ENCODE measurements at regions not wholly inside any gene's neighbourhood (a gene's known extent, or its start where the extent isn't known, plus 50 kb on each side); places are given as distances from the start of the nearest gene placed in this dataset.

DNA sequence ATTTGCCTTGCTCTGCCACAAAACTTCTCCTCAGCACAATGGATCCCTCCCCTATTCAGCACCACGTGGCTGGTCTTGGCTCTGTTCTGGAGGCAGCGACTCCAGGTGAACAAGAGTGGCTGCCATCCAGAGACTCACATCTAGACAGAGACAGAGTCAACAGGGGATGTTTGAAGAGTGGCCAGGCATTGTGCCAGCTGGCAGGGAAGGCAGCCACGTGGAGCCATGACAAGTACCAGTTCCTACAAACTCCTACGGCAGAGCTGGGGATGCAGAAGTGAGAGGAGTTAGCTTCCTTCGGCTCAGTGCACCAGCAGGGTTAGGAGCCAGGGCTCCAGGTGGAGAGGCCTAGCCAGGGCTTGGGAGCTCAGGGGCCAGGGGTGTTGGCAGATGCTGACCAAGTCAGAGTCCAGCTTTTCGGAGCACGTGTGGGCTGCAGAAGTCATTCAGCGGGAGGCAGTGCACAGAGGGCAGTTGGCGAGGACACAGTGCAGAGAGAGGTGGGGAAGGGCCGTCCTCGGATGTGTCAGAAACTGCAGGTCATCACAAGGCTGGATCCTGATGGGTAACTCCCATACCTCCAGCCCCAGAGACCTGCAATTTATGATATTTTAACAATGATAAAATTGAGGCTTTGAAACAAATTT is 171.7 kb upstream of the PDE10A start (continued):
- TF ChIP-seq ZNF462 (CRISPR knock-in tag; IDR thresholded peaks at IDR 0.05) (no peak), JUNB (IDR thresholded peaks at IDR 0.05; ENCODE audit: unreplicated experiment) (no peak), CREB1 (CRISPR knock-in tag; IDR thresholded peaks at IDR 0.05; ENCODE audit: low read depth) (no peak), STAT1 (IDR thresholded peaks at IDR 0.05; ENCODE audit: unreplicated experiment) (no peak), EZH2 (IDR thresholded peaks at IDR 0.05; ENCODE audit: low read depth, unreplicated experiment) (no peak), EZH2phosphoT487 (IDR thresholded peaks at IDR 0.05; ENCODE audit: unreplicated experiment) (no peak)
- TF ChIP-seq, protein P1, sequence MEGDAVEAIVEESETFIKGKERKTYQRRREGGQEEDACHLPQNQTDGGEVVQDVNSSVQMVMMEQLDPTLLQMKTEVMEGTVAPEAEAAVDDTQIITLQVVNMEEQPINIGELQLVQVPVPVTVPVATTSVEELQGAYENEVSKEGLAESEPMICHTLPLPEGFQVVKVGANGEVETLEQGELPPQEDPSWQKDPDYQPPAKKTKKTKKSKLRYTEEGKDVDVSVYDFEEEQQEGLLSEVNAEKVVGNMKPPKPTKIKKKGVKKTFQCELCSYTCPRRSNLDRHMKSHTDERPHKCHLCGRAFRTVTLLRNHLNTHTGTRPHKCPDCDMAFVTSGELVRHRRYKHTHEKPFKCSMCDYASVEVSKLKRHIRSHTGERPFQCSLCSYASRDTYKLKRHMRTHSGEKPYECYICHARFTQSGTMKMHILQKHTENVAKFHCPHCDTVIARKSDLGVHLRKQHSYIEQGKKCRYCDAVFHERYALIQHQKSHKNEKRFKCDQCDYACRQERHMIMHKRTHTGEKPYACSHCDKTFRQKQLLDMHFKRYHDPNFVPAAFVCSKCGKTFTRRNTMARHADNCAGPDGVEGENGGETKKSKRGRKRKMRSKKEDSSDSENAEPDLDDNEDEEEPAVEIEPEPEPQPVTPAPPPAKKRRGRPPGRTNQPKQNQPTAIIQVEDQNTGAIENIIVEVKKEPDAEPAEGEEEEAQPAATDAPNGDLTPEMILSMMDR (conservative IDR thresholded peaks at IDR 0.05; ENCODE audit: low read depth in 2 of 2): no peak

DNA sequence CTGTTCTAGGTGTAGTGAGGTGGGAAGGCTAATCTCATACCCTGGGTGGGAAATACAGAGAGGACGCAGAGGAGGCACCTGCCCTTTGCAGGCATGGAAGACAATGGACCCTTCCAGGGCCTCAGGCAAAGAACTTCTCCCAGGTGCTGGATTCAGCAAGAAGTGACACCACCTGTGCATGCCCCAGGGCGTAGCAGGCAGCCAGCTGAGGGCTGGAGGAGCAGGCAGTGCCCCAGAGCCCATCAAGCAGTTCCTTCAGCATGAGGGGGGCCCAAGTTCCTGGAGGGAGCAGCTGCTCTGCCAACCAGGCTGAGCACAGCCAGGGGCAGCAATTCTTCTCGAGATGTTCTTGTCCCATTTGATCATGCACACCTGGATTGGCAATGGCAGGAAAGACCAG is 170.3 kb upstream of the PDE10A start:
- TF ChIP-seq, protein P1 (conservative IDR thresholded peaks at IDR 0.05; ENCODE audit: low read depth in 2 of 2): no peak
- peaks cover 5% of the 10 kb centered on the region for H3K27me3 Mint-ChIP-seq (ENCODE audit: insufficient read depth, low read depth, poor library complexity)
- no peak overlapping the region for H3K4me3 ChIP-seq

More for the DNA sequence above, 170.3 kb upstream of the PDE10A start:
- Histone ChIP-seq H3K36me3 (ENCODE audit: insufficient read depth) (no peaks in the 10 kb centered on the region), H3K27ac (ENCODE audit: low read depth) (no peak overlapping the region), H3F3A (replicated peaks; ENCODE audit: low read depth) (no peaks in the 10 kb centered on the region), H3K4me1 (ENCODE audit: insufficient read depth) (no peaks in the 10 kb centered on the region), H2AFZ (no peak overlapping the region), H3K4me2 (no peak overlapping the region), H3K9me2 (ENCODE audit: insufficient read depth) (no peaks in the 10 kb centered on the region), H4K20me1 (replicated peaks; ENCODE audit: insufficient read depth) (no peaks in the 10 kb centered on the region), H3K27me3 (ENCODE audit: insufficient read depth) (no peaks in the 10 kb centered on the region), H3K79me2 (replicated peaks; ENCODE audit: insufficient read depth) (no peaks in the 10 kb centered on the region)
- no peak for ATAC-seq
- Mint-ChIP-seq H3K4me3 (no peak overlapping the region), H3K4me1 (peaks cover 4% of the 10 kb centered on the region), H3K9me3 (no peaks in the 10 kb centered on the region; the same call in 2 of the 3 replicates), H3K27ac (no peak overlapping the region), H3K36me3 (ENCODE audit: low read depth) (no peaks in the 10 kb centered on the region)
- DNase-seq (ENCODE audit: low spot score): no peak

All from GM23338 (cell line).